GM21576 (cell line): ENCODE measurements at regions not wholly inside any gene's neighbourhood (a gene's known extent, or its start where the extent isn't known, plus 50 kb on each side); places are given as distances from the start of the nearest gene placed in this dataset.
"Not testable (repeated sequence)": the region's sequence is repeated elsewhere in the genome, so short reads cannot be mapped to it uniquely, and the experiment has no call there.

Experiments used
- ATAC-seq: cut with Tn5 transposase; IDR thresholded peaks from one replicate; pipeline ENCODE4 v1.9.1; 2021; ENCODE audit warnings: mild to moderate bottlenecking, moderate library complexity; ENCODE audit not compliant: unreplicated experiment

- ATAC-seq = no peak
Observed at GRCh38 chr3:11739706-11740105, 96.0 kb upstream of the VGLL4 start.

GRCh38 chr3:11739123-11739522 is 95.4 kb upstream of the VGLL4 start:
- no peak for ATAC-seq

GRCh38 chr3:11737742-11738141 is 94.0 kb upstream of the VGLL4 start:
- no peak for ATAC-seq

- no peak for ATAC-seq
Observed at GRCh38 chr3:11736136-11736833, 92.6 kb upstream of the VGLL4 start.

GRCh38 chr3:11735638-11736037 is 91.9 kb upstream of the VGLL4 start:
- ATAC-seq = no peak

- ATAC-seq = not testable (repeated sequence)
Observed at GRCh38 chr3:11735111-11735510, 91.4 kb upstream of the VGLL4 start.

GRCh38 chr3:11733914-11734313 is 90.2 kb upstream of the VGLL4 start:
- no peak for ATAC-seq

- no peak for ATAC-seq
Observed at GRCh38 chr3:11727207-11727606, 83.5 kb upstream of the VGLL4 start.

- ATAC-seq = no peak
Observed at GRCh38 chr3:11726146-11726545, 82.4 kb upstream of the VGLL4 start.

- ATAC-seq = not testable (repeated sequence)
Observed at GRCh38 chr3:11725340-11725641, 81.6 kb upstream of the VGLL4 start.

- ATAC-seq = peak; percentile 67
Observed at GRCh38 chr3:11724615-11725339, 81.1 kb upstream of the VGLL4 start.

- no peak for ATAC-seq
Observed at GRCh38 chr3:11721479-11721878, 77.8 kb upstream of the VGLL4 start.

GRCh38 chr3:11720917-11721411 is 77.2 kb upstream of the VGLL4 start:
- ATAC-seq = no peak

GRCh38 chr3:11720304-11720898 is 76.7 kb upstream of the VGLL4 start:
- peak; percentile 21 for ATAC-seq

GRCh38 chr3:11719406-11720303 is 75.9 kb upstream of the VGLL4 start:
- peak; percentile 58 for ATAC-seq

- peak; percentile 27 for ATAC-seq
Observed at GRCh38 chr3:11718637-11719405, 75.1 kb upstream of the VGLL4 start.

- peak; percentile 29 for ATAC-seq
Observed at GRCh38 chr3:11717768-11718636, 74.3 kb upstream of the VGLL4 start.

GRCh38 chr3:11717301-11717700 is 73.6 kb upstream of the VGLL4 start:
- ATAC-seq = no peak

- ATAC-seq = no peak
Observed at GRCh38 chr3:11716573-11717290, 73.0 kb upstream of the VGLL4 start.
